NCI-H748 (cell line): ENCODE measurements at regions not wholly inside any gene's neighbourhood (a gene's known extent, or its start where the extent isn't known, plus 50 kb on each side); places are given as distances from the start of the nearest gene placed in this dataset.

Source experiments
- DNase-seq: peaks from one replicate; lab custom pipeline; 2025; ENCODE audit not compliant: unreplicated experiment; lab: John Stamatoyannopoulos, UW

GRCh38 chr1:199307496-199308264, 668.8 kb downstream of the PTPRC start:
- DNase-seq, result no peak

GRCh38 chr1:199308349-199308846, 669.6 kb downstream of the PTPRC start:
- no peak for DNase-seq

GRCh38 chr1:199310708-199311107, 671.9 kb downstream of the PTPRC start:
- no peak for DNase-seq

- no peak for DNase-seq
These were observed 672.8 kb downstream of the PTPRC start for GRCh38 chr1:199311478-199312262.

- no peak for DNase-seq
These were observed 673.8 kb downstream of the PTPRC start for GRCh38 chr1:199312626-199313025.

- DNase-seq, result no peak
These were observed 674.6 kb downstream of the PTPRC start for GRCh38 chr1:199313444-199313843.

- DNase-seq, result no peak
These were observed 680.5 kb downstream of the PTPRC start for GRCh38 chr1:199319341-199319740.

GRCh38 chr1:199322278-199322677, 683.4 kb downstream of the PTPRC start:
- DNase-seq, result no peak

- no peak for DNase-seq
These were observed 694.3 kb upstream of the NR5A2 start for GRCh38 chr1:199333180-199333579.

- DNase-seq, result no peak
These were observed 692.0 kb upstream of the NR5A2 start for GRCh38 chr1:199335496-199335895.

GRCh38 chr1:199336745-199337640, 690.5 kb upstream of the NR5A2 start:
- no peak for DNase-seq

- DNase-seq, result no peak
These were observed 688.8 kb upstream of the NR5A2 start for GRCh38 chr1:199338760-199339159.

GRCh38 chr1:199352351-199352750, 675.2 kb upstream of the NR5A2 start:
- no peak for DNase-seq

- no peak for DNase-seq
These were observed 673.6 kb upstream of the NR5A2 start for GRCh38 chr1:199353906-199354305.

- no peak for DNase-seq
These were observed 670.9 kb upstream of the NR5A2 start for GRCh38 chr1:199356561-199356960.

GRCh38 chr1:199357599-199357998, 669.9 kb upstream of the NR5A2 start:
- DNase-seq, result no peak

GRCh38 chr1:199362996-199363395, 664.5 kb upstream of the NR5A2 start:
- DNase-seq, result no peak

GRCh38 chr1:199373139-199373538, 654.4 kb upstream of the NR5A2 start:
- no peak for DNase-seq

- DNase-seq, result no peak
These were observed 650.3 kb upstream of the NR5A2 start for GRCh38 chr1:199377211-199377610.

- DNase-seq, result no peak
These were observed 643.7 kb upstream of the NR5A2 start for GRCh38 chr1:199383793-199384192.

GRCh38 chr1:199394856-199395255, 632.7 kb upstream of the NR5A2 start:
- peak; percentile 3 for DNase-seq
